ENCODE measurements at regions not wholly inside any gene's neighbourhood (a gene's known extent, or its start where the extent isn't known, plus 50 kb on each side); places are given as distances from the start of the nearest gene placed in this dataset.

GRCh38 chr11:35891096-35891495 lies 52.8 kb upstream of the LDLRAD3 start:
- TF ChIP-seq CTCF (IDR thresholded peaks at IDR 0.05) (no peak), POLR2A (IDR thresholded peaks at IDR 0.05) (no peak)

Data from body of pancreas (tissue), 4 donors.